GM12891 (cell line): ENCODE measurements at regions not wholly inside any gene's neighbourhood (a gene's known extent, or its start where the extent isn't known, plus 50 kb on each side); places are given as distances from the start of the nearest gene placed in this dataset.

Experiments
- POLR2A ChIP-seq: IDR thresholded peaks from 2 replicates; pipeline ENCODE4 v1.6.1; 2011; ENCODE audit warnings: low read depth, low read length, control low read depth
- POLR2AphosphoS5 ChIP-seq: IDR thresholded peaks from 2 replicates; pipeline ENCODE4 v1.6.1; 2011; ENCODE audit warnings: low read depth, low read length, control low read depth
- TAF1 ChIP-seq: IDR thresholded peaks from 2 replicates; pipeline ENCODE4 v1.6.1; 2011; ENCODE audit warnings: low read depth, low read length, control low read depth

DNA sequence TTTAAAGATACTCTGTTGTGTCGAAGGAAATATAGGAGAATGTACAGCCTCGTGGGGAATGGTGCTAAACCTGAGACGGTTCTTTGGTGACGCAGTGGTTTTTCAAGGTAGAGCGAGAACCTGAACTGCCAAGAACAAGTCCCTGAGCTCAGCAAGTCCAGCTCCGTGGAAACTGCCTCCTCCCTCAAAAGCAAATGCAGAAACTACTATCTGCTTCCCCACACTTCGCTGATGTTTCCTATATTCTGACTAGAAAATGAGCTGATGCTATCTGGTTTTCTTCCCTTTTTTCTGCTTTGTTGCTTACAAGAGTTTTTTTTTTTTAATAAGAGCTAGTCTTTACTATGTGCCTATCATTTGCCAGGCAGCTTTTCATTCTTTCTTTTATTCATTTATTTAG, 85.3 kb upstream of the LY86 start:
- TF ChIP-seq POLR2A (no peak), POLR2AphosphoS5 (no peak), TAF1 (no peak)
